Esophagus muscularis mucosa (tissue), 3 donors: ENCODE measurements at regions not wholly inside any gene's neighbourhood (a gene's known extent, or its start where the extent isn't known, plus 50 kb on each side); places are given as distances from the start of the nearest gene placed in this dataset.

Source experiments
- POLR2A ChIP-seq: fragments of 450-650 bp; IDR thresholded peaks from one replicate; pipeline ENCODE4 v1.6.1; 2017; ENCODE audit warnings: antibody characterized with exemption, moderate library complexity, mild to moderate bottlenecking, low read depth
- POLR2AphosphoS5 ChIP-seq, 2 donors: sonication (generic); formaldehyde crosslinking; IDR thresholded peaks; one replicate each; pipeline ENCODE4 v1.6.1; 2017; ENCODE audit warnings: antibody characterized with exemption in 2 of 2
- TF ChIP-seq, protein P1 (sequence below), 3 experiments: fragments of 200-600 bp in 2 of 3; fragments of 450-650 bp in 1 of 3; sonication (generic) in 2 of 3; IDR thresholded peaks; one replicate each; pipeline ENCODE4 v1.5.1; 2017 to 2019; ENCODE audit warnings: antibody characterized with exemption in 3 of 3, mild to moderate bottlenecking in 2 of 3, moderate library complexity in 1 of 3

DNA sequence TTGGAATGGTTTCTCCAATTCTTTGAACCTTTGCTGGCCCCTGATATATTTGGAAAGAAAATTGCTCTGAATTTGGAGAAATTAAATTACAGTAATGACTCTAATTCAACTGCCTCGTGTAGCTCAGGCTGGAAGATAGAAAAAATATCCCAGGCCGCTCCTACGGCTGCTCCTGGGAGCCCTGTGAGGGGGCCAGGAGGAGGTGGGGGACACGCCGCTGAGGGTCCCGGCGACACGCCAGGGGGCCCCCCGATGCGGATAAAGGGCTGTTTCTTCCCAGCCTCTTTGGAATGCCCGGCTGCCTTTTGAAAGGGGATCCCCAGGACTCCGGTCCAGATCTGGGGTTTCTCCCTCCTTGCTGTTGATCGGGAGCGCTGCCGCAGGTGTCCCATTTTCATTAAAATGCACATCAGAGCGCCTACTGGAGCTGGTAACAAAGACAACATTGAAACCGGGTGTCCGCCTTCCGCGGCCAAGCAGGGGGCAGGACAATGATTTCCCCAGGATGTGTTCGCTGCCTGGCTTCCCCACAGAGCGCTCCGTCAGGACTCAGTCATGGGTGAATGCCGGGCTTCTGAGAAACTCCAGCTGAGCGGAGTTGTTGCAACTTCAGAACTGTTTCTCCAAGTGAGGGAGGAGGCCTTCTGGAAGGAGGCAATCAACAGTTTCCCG lies 200.1 kb upstream of the KBTBD8 start:
- TF ChIP-seq, protein P1, sequence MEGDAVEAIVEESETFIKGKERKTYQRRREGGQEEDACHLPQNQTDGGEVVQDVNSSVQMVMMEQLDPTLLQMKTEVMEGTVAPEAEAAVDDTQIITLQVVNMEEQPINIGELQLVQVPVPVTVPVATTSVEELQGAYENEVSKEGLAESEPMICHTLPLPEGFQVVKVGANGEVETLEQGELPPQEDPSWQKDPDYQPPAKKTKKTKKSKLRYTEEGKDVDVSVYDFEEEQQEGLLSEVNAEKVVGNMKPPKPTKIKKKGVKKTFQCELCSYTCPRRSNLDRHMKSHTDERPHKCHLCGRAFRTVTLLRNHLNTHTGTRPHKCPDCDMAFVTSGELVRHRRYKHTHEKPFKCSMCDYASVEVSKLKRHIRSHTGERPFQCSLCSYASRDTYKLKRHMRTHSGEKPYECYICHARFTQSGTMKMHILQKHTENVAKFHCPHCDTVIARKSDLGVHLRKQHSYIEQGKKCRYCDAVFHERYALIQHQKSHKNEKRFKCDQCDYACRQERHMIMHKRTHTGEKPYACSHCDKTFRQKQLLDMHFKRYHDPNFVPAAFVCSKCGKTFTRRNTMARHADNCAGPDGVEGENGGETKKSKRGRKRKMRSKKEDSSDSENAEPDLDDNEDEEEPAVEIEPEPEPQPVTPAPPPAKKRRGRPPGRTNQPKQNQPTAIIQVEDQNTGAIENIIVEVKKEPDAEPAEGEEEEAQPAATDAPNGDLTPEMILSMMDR (IDR thresholded peaks at IDR 0.05): no peak
- no peak for TF ChIP-seq POLR2A
- TF ChIP-seq POLR2AphosphoS5 (IDR thresholded peaks at IDR 0.05): peak; percentile 14 to 38
